Lower leg skin (tissue), 4 donors: ENCODE measurements at regions not wholly inside any gene's neighbourhood (a gene's known extent, or its start where the extent isn't known, plus 50 kb on each side); places are given as distances from the start of the nearest gene placed in this dataset.

ENCODE experiments used
- DNase-seq, 2 donors: peaks; one replicate each; pipeline ENCODE4 v3.0.0-alpha.2; 2019; ENCODE audit warnings: low spot score in 2 of 2
- H3K4me3 ChIP-seq: fragments of 200-600 bp; sonication (generic); 2 replicates; pipeline ENCODE4 v1.5.1; 2017; ENCODE audit warnings: mild to moderate bottlenecking, low read depth; ENCODE audit not compliant: poor library complexity, severe bottlenecking
- CTCF ChIP-seq, 3 donors: fragments of 450-650 bp; IDR thresholded peaks; one replicate each; pipeline ENCODE4 v1.5.1; 2016; ENCODE audit warnings: antibody characterized with exemption in 3 of 3, mild to moderate bottlenecking in 3 of 3, moderate library complexity in 2 of 3
- POLR2A ChIP-seq, 2 donors: fragments of 450-650 bp; IDR thresholded peaks; one replicate each; pipeline ENCODE4 v1.6.1; 2016 to 2017; ENCODE audit warnings: antibody characterized with exemption in 2 of 2, mild to moderate bottlenecking in 1 of 2, moderate library complexity in 1 of 2
- WGBS, 2 donors: methylation state at CpG; one replicate each; pipeline ENCODE4 v1.1.5; 2018; 5-methylcytosine and 5-hydroxymethylcytosine counted together
- intact Hi-C: fragments of 100-400 bp; cut with DNase I; formaldehyde crosslinking; loops from one replicate; pipeline ENCODE4 v1.15.0; 2023; ENCODE audit warnings: low total_unique reads

DNA sequence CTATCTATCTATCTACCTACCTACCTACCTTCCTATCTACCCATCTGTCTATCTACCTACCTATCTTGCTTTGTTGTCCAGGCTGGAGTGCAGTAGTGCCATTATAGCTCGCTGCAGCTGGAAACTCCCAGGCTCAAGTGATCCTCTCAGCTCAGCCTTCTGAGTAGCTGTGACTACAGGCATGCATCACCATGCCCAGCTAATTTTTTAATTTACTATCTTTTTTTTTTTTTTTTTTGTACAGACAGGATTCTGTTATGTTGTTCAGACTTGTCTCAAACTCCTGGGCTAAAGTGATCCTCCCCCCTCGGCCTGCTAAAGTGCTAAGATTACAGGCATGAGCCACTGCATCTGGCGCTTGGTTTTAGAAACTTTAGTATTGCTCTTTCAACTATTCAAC lies 762.4 kb downstream of the SLC6A15 start:
- 34 to 48% methylated on average over 3 of the region's 3 CpGs for WGBS, 2 donors
- TF ChIP-seq POLR2A (IDR thresholded peaks at IDR 0.05): no peak
- TF ChIP-seq CTCF (IDR thresholded peaks at IDR 0.05): no peak
- no peak for DNase-seq
- intact Hi-C loops: no loop called here
- H3K4me3 ChIP-seq: no peak overlapping the region

GRCh38 chr12:84148335-84148734 lies 764.3 kb downstream of the SLC6A15 start:
- TF ChIP-seq CTCF (IDR thresholded peaks at IDR 0.05): no peak
- no peak for TF ChIP-seq POLR2A (IDR thresholded peaks at IDR 0.05)
- WGBS, 2 donors: 85 to 89% methylated on average over 3 of the region's 3 CpGs
- intact Hi-C loops: no loop called here
- H3K4me3 ChIP-seq: no peak overlapping the region
- no peak for DNase-seq

GRCh38 chr12:84136862-84137367 lies 775.7 kb downstream of the SLC6A15 start:
- H3K4me3 ChIP-seq: no peak overlapping the region

GRCh38 chr12:84135586-84136279 lies 776.9 kb downstream of the SLC6A15 start:
- TF ChIP-seq POLR2A (IDR thresholded peaks at IDR 0.05) (no peak), CTCF (IDR thresholded peaks at IDR 0.05) (no peak)
- DNase-seq: no peak
- WGBS, 2 donors: 53 to 59% methylated on average over 1 of the region's 1 CpG
- intact Hi-C loops: no loop called here
- no peak overlapping the region for H3K4me3 ChIP-seq

More at GRCh38 chr12:84136862-84137367, 775.7 kb downstream of the SLC6A15 start:
- TF ChIP-seq POLR2A (IDR thresholded peaks at IDR 0.05): no peak
- TF ChIP-seq CTCF (IDR thresholded peaks at IDR 0.05): no peak
- intact Hi-C loops: no loop called here
- WGBS, 2 donors: 58 to 67% methylated on average over 4 of the region's 4 CpGs
- DNase-seq: no peak

- DNase-seq: no peak
- no peak for TF ChIP-seq CTCF (IDR thresholded peaks at IDR 0.05)
- TF ChIP-seq POLR2A (IDR thresholded peaks at IDR 0.05): no peak
- H3K4me3 ChIP-seq: no peak overlapping the region
- WGBS, 2 donors: 63 to 82% methylated on average over 2 of the region's 2 CpGs
- intact Hi-C loops: no loop called here
These were observed 777.7 kb downstream of the SLC6A15 start for GRCh38 chr12:84134797-84135366.
